Stimulated activated CD4-positive, alpha-beta T cell treated with anti-CD3 and anti-CD28 coated beads, Interleukin-4, amount 100 ng/mL, for 48 hours (primary cell): ENCODE measurements at regions not wholly inside any gene's neighbourhood (a gene's known extent, or its start where the extent isn't known, plus 50 kb on each side); places are given as distances from the start of the nearest gene placed in this dataset.

ENCODE experiments used
- DNase-seq, 2 donors: peaks; one replicate each; pipeline ENCODE4 v3.0.0-alpha.2; 2020; ENCODE audit warnings: low read depth in 2 of 2

GRCh38 chr21:41689289-41689583 is 77.6 kb downstream of the RIPK4 start:
- DNase-seq, result no peak

DNA sequence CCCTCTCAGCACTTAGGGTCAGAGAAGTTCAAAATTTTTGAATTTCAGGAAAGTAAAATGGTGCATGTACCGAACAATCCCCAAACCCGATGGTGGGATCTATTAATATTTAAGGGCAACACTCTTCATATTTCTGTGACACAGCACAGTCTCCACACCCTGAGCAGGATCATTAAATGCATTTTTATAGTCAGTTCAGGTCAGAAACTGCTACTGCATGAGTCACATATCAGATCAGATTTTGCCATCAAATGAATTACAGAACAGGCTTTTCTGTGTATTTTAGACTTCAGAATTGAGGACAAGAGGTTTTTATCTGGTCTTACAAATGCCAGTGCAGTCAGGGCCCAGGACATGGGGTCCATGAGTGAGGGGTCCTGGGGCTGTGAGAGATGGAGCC is 79.2 kb downstream of the RIPK4 start:
- no peak for DNase-seq

- DNase-seq, result no peak
These were observed 80.2 kb downstream of the RIPK4 start for GRCh38 chr21:41686664-41687063.

DNA sequence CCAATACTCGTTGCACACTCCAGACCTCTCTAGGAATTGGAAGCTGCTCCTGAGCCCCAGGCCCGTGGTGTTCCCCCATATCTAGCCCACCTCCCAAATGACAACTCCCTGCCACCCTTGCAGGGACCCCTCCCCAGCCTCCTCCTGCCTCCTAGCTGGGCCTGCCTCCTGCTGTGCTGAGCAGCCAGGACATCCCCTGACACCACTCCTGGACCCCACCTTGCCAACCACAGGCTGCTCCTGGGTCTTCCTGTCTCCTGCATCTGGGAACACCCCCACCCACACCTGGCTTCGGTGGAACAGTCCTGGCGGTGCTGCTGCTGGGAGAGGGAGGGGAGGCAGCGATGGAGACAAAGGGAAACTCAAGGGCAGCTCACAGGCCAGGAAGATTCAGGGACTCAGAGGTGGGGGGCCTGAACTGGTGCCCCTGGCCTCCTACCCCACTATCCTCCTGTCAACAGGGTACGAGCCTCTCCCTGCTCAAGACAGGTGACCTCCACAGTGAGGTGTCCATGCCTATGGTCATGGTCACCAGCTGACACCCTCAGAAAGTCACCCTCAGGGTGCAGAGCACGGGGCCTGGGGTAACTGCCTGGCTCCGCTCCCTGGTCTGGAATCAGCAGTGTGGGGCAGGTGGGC is 81.2 kb downstream of the RIPK4 start:
- DNase-seq, result no peak

DNA sequence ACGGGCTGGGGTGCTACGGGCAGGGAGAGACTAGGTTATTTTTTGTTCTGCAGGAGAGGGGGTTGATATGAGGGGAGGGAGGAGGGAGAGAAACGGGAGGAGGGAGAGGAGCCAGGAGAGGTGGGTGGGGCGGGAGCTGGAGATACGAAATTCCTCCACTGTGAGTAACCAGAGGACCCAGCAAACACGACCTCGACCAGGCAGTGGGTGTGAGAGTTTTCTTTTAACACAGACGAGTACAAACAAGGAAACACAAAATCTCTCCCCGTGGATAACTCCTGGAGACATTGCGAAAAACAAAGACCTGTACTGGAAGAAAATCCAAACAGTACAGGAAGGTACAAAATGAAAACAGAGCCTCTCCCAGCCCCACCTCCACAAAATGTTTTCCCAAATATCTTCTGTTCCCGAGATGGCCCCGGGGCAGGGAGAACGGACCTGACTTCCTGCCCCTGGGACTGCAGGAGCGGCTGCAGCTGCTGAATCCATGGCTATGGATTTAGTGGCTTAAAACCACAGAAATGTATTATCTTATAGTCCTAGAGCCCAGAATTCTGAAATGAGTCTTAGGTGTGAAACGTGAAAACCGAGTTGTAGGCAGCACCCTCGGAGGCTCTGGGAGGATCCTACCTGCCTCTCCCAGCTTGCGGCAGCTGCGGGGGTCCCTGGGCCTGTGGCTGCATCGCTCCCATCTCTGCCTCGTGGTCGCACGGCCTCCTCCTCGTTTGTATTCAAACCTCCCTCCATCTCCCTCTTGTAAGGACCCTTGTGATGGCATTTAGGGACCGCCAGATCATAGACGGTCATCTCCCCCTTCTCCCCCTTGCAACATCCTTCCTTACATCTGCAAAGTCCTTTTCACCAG is 82.2 kb downstream of the RIPK4 start:
- no peak for DNase-seq

- DNase-seq, result no peak
These were observed 83.0 kb downstream of the RIPK4 start for GRCh38 chr21:41683815-41684214.

GRCh38 chr21:41682719-41683179 is 84.1 kb downstream of the RIPK4 start:
- no peak for DNase-seq

- no peak for DNase-seq
These were observed 84.7 kb downstream of the RIPK4 start for GRCh38 chr21:41681939-41682718.

GRCh38 chr21:41681348-41681801 is 85.5 kb downstream of the RIPK4 start:
- DNase-seq, result no peak

DNA sequence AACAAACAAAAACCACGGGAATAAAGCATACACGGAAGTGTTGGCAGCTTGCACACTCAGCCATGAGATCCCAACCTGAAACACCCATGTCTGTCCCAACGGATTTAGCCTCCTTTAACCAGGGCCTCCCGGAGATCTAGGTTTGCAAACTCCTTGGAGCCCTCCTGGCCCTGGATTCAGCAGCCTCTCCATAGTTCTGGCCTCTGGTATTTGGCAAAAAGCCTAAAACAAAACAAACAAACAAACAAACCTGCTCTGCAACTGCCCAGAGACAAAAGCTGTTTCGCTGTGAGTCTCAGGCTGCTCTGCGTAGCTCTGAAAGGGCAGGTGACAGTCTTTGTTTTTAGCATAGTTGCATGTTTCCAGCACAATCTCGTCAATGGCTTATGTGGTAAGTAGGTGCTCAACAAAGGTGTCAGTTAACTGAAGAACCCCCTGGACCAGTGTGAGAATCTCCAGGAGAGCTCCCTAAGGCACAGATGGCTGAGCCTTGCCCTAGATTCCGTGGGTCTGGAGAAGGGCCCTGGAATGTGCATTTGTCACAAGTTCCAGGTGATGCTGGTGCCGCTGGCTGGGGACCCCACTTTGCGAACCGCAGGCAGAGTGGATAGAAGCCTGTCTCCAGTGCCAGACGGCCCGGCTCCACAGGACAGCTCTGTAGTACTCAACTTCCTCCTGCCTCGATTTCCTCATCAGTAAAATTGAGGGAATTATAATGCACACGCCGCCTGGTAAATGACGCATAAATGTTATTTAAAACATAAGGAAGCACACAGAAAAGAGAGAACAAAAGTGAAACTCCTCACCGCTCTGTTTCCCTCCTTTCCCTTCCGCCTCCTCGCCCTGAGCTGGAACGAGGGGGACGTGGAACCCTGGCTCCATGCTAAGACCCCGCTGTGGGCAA is 86.2 kb downstream of the RIPK4 start:
- DNase-seq, result no peak

- DNase-seq, result no peak
These were observed 87.9 kb downstream of the RIPK4 start for GRCh38 chr21:41678924-41679318.

DNA sequence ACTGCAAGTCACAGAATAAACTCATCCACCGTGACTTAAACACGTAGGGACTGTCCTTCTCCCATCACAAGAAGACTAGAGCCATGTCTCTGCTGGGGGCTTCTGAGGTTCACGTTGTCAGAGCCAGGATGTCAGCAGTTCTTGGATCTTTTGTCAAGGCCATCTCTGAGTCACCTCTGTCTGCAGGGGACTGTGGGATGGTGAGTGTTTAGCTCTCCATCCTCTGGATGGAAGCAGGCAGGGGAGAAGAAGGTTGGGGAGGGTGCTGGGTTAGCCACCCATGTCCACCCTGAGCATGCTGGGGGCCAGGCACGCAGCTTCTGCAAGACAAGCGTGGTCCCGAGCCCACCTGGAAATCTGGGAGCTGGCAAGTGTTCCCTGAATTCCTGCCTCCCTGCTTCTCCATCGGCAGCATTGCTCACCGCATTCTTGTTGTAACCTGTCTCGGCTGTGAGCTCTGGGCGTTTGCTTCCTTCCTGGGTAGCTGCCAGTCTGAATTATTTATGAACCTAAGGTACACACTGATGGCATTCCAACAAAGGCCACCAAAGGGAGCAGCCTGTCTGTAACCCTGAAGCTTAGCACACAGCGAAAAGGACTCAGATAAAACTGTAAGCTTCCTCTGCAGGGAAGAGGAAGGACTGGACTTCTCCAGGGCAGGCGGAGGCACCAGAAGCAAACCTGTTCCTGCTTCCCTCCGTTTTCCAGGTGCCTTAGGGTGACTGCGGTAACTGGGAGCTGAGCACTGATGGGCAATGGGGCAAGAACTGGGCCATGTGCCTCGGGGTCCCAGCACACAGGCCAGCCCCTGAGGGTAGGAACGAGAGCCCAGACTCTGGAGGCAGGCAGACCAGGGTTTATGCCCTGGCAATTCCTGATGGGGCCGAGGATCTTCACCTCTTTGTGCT is 88.6 kb downstream of the RIPK4 start:
- no peak for DNase-seq

DNA sequence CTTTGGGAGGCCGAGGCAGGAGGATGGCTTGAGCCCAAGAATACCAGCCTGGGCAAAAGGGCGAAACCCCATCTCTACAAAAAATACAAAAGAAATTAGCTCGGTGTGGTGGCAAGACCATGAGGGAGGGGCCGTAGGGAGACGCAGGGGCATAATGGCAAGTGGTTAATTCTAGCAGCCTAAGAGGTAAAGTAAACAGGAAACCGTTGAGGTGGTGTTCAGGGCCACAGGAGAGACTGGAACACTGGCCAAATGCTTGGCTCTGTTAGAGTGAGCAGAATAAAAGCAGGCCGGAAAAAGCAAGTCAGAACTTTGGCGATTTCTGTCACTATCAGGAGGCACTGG is 89.2 kb downstream of the RIPK4 start:
- no peak for DNase-seq

DNA sequence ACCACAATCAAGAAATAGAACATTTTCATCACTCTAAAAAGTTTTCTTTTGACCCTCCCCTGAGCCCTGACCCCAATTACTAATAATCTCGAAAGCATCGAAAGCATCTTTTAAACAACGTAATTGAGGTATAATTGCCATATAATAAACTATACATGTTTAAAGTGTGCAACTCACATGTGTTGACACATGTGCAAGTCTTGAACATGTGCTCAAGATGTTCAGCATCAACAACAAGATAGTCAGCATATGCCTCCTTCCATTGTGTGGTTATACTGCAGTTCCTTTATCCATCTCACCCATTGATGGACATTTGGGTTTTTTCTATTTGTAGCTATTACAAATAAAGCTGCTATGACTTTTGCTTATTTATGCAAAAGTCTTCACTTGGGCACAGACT is 90.7 kb downstream of the RIPK4 start:
- DNase-seq, result no peak

GRCh38 chr21:41675574-41675973 is 91.3 kb downstream of the RIPK4 start:
- no peak for DNase-seq

DNA sequence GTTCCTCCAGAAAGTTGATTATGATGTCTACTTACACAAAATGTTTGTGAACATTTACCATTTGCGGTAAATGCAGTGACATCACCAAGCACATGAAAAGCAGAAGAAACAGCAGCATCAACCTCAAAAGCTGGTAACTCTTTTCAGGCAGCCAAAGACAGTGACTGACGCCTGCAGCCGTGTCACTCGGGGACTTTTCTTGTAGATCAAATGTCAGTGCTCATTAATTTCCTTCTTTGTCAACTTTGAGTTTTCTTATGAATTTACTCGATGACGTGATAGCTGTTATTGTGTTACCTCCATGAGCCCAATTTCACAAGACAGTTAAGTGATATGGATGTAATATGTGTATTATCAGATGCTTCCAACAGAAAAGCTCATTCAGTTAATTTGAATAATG is 92.5 kb downstream of the RIPK4 start:
- DNase-seq, result no peak

- DNase-seq, result no peak
These were observed 93.1 kb downstream of the RIPK4 start for GRCh38 chr21:41673596-41674335.

- no peak for DNase-seq
These were observed 93.8 kb downstream of the RIPK4 start for GRCh38 chr21:41673071-41673470.

GRCh38 chr21:41672543-41672915 is 94.3 kb downstream of the RIPK4 start:
- DNase-seq, result no peak
